ENCODE measurements at regions not wholly inside any gene's neighbourhood (a gene's known extent, or its start where the extent isn't known, plus 50 kb on each side); places are given as distances from the start of the nearest gene placed in this dataset.

- H3K27ac ChIP-seq (ENCODE audit: poor library complexity, severe bottlenecking) = no peak overlapping the region
- no peak for ATAC-seq (ENCODE audit: low read depth)
- H3K4me3 ChIP-seq (ENCODE audit: severe bottlenecking) = no peak overlapping the region
- no peak for TF ChIP-seq CTCF (IDR thresholded peaks at IDR 0.05; ENCODE audit: poor library complexity, severe bottlenecking)
- no peaks in the 10 kb centered on the region for H3K9me3 ChIP-seq (ENCODE audit: severe bottlenecking)
- no peak for DNase-seq (ENCODE audit: low spot score)
- no peaks in the 10 kb centered on the region for H3K27me3 ChIP-seq (ENCODE audit: insufficient read depth, poor library complexity, severe bottlenecking)
- no peaks in the 10 kb centered on the region for H3K36me3 ChIP-seq (ENCODE audit: low read depth)
- no peaks in the 10 kb centered on the region for H3K4me1 ChIP-seq (ENCODE audit: insufficient read depth, poor library complexity, severe bottlenecking)
Observed at GRCh38 chr2:13576406-13577036, 859.8 kb downstream of the TRIB2 start.

GRCh38 chr2:13578547-13578946 lies 861.8 kb downstream of the TRIB2 start:
- no peak for DNase-seq (ENCODE audit: low spot score)
- Histone ChIP-seq H3K36me3 (ENCODE audit: low read depth) (no peaks in the 10 kb centered on the region), H3K9me3 (ENCODE audit: severe bottlenecking) (no peaks in the 10 kb centered on the region), H3K27me3 (ENCODE audit: insufficient read depth, poor library complexity, severe bottlenecking) (no peaks in the 10 kb centered on the region), H3K4me1 (ENCODE audit: insufficient read depth, poor library complexity, severe bottlenecking) (no peaks in the 10 kb centered on the region), H3K4me3 (ENCODE audit: severe bottlenecking) (no peak overlapping the region), H3K27ac (ENCODE audit: poor library complexity, severe bottlenecking) (no peak overlapping the region)
- TF ChIP-seq CTCF (IDR thresholded peaks at IDR 0.05; ENCODE audit: poor library complexity, severe bottlenecking) = no peak
- ATAC-seq (ENCODE audit: low read depth) = no peak

GRCh38 chr2:13581471-13581870 lies 864.7 kb downstream of the TRIB2 start:
- Histone ChIP-seq H3K4me1 (ENCODE audit: insufficient read depth, poor library complexity, severe bottlenecking) (no peaks in the 10 kb centered on the region), H3K27me3 (ENCODE audit: insufficient read depth, poor library complexity, severe bottlenecking) (no peaks in the 10 kb centered on the region), H3K4me3 (ENCODE audit: severe bottlenecking) (no peak overlapping the region), H3K27ac (ENCODE audit: poor library complexity, severe bottlenecking) (no peak overlapping the region), H3K36me3 (ENCODE audit: low read depth) (no peaks in the 10 kb centered on the region), H3K9me3 (ENCODE audit: severe bottlenecking) (no peaks in the 10 kb centered on the region)
- no peak for DNase-seq (ENCODE audit: low spot score)
- TF ChIP-seq CTCF (IDR thresholded peaks at IDR 0.05; ENCODE audit: poor library complexity, severe bottlenecking) = peak; percentile 33
- no peak for ATAC-seq (ENCODE audit: low read depth)

- Histone ChIP-seq H3K27me3 (ENCODE audit: insufficient read depth, poor library complexity, severe bottlenecking) (no peaks in the 10 kb centered on the region), H3K4me3 (ENCODE audit: severe bottlenecking) (no peak overlapping the region), H3K9me3 (ENCODE audit: severe bottlenecking) (no peaks in the 10 kb centered on the region), H3K36me3 (ENCODE audit: low read depth) (no peaks in the 10 kb centered on the region), H3K4me1 (ENCODE audit: insufficient read depth, poor library complexity, severe bottlenecking) (no peaks in the 10 kb centered on the region), H3K27ac (ENCODE audit: poor library complexity, severe bottlenecking) (no peak overlapping the region)
- ATAC-seq (ENCODE audit: low read depth) = no peak
- no peak for DNase-seq (ENCODE audit: low spot score)
- TF ChIP-seq CTCF (IDR thresholded peaks at IDR 0.05; ENCODE audit: poor library complexity, severe bottlenecking) = no peak
Observed at GRCh38 chr2:13583609-13584008, 866.9 kb downstream of the TRIB2 start.

GRCh38 chr2:13584020-13584419 lies 867.3 kb downstream of the TRIB2 start:
- Histone ChIP-seq H3K27me3 (ENCODE audit: insufficient read depth, poor library complexity, severe bottlenecking) (no peaks in the 10 kb centered on the region), H3K4me1 (ENCODE audit: insufficient read depth, poor library complexity, severe bottlenecking) (no peaks in the 10 kb centered on the region), H3K9me3 (ENCODE audit: severe bottlenecking) (no peaks in the 10 kb centered on the region), H3K36me3 (ENCODE audit: low read depth) (no peaks in the 10 kb centered on the region), H3K27ac (ENCODE audit: poor library complexity, severe bottlenecking) (no peak overlapping the region), H3K4me3 (ENCODE audit: severe bottlenecking) (no peak overlapping the region)
- TF ChIP-seq CTCF (IDR thresholded peaks at IDR 0.05; ENCODE audit: poor library complexity, severe bottlenecking) = no peak
- no peak for ATAC-seq (ENCODE audit: low read depth)
- DNase-seq (ENCODE audit: low spot score) = no peak

Data from RWPE2 (cell line).